Liver (tissue), 3 donors: ENCODE measurements at regions not wholly inside any gene's neighbourhood (a gene's known extent, or its start where the extent isn't known, plus 50 kb on each side); places are given as distances from the start of the nearest gene placed in this dataset.

Source experiments
- FOXA1 ChIP-seq: IDR thresholded peaks from 2 replicates; pipeline ENCODE4 v1.6.1; 2016; ENCODE audit warnings: antibody characterized with exemption
- GABPA ChIP-seq, 2 donors: IDR thresholded peaks in 1 of 2; conservative IDR thresholded peaks in 1 of 2; 2 replicates each; pipeline ENCODE4 v1.6.1; 2016; ENCODE audit warnings: antibody characterized with exemption in 2 of 2, mild to moderate bottlenecking in 1 of 2, moderate library complexity in 1 of 2
- TF ChIP-seq, protein P1 (sequence below): IDR thresholded peaks from 2 replicates; pipeline ENCODE4 v1.6.1; 2016; ENCODE audit warnings: antibody characterized with exemption, mild to moderate bottlenecking
- TF ChIP-seq, protein P2 (sequence below): fragments of 150-350 bp; IDR thresholded peaks from 2 replicates; pipeline ENCODE4 v1.5.1; 2017; ENCODE audit warnings: improper control_type of control experiment, low read depth, low read length; ENCODE audit not compliant: missing input control
- TF ChIP-seq, protein P3 (sequence below): IDR thresholded peaks from 2 replicates; pipeline ENCODE4 v1.6.1; 2016; ENCODE audit warnings: antibody characterized with exemption
- TF ChIP-seq, protein P4 (sequence below): IDR thresholded peaks from 2 replicates; pipeline ENCODE4 v1.6.1; 2016; ENCODE audit warnings: antibody characterized with exemption
- donor health status: healthy.
- donor health status: healthy.

DNA sequence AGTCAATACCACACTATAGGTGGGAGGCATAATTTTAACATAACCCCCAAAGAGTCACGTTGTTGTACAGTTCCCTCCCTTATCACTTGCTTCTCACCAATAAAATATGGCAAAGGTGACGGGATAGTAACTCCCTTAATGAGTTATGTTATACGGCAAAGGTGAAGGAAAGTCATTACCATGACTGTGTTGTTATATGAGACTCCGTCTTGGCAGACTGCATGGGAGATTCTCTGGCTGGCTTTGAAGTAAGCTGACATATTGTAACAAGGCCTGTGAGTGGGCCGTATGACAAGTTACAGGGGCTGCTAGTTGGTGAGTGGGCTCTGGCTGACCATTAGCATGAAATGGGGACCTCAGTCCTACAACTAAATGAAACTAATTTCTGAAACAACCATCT, 366.4 kb upstream of the FTMT start:
- TF ChIP-seq, protein P1, sequence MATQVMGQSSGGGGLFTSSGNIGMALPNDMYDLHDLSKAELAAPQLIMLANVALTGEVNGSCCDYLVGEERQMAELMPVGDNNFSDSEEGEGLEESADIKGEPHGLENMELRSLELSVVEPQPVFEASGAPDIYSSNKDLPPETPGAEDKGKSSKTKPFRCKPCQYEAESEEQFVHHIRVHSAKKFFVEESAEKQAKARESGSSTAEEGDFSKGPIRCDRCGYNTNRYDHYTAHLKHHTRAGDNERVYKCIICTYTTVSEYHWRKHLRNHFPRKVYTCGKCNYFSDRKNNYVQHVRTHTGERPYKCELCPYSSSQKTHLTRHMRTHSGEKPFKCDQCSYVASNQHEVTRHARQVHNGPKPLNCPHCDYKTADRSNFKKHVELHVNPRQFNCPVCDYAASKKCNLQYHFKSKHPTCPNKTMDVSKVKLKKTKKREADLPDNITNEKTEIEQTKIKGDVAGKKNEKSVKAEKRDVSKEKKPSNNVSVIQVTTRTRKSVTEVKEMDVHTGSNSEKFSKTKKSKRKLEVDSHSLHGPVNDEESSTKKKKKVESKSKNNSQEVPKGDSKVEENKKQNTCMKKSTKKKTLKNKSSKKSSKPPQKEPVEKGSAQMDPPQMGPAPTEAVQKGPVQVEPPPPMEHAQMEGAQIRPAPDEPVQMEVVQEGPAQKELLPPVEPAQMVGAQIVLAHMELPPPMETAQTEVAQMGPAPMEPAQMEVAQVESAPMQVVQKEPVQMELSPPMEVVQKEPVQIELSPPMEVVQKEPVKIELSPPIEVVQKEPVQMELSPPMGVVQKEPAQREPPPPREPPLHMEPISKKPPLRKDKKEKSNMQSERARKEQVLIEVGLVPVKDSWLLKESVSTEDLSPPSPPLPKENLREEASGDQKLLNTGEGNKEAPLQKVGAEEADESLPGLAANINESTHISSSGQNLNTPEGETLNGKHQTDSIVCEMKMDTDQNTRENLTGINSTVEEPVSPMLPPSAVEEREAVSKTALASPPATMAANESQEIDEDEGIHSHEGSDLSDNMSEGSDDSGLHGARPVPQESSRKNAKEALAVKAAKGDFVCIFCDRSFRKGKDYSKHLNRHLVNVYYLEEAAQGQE, result no peak
- TF ChIP-seq, protein P2, sequence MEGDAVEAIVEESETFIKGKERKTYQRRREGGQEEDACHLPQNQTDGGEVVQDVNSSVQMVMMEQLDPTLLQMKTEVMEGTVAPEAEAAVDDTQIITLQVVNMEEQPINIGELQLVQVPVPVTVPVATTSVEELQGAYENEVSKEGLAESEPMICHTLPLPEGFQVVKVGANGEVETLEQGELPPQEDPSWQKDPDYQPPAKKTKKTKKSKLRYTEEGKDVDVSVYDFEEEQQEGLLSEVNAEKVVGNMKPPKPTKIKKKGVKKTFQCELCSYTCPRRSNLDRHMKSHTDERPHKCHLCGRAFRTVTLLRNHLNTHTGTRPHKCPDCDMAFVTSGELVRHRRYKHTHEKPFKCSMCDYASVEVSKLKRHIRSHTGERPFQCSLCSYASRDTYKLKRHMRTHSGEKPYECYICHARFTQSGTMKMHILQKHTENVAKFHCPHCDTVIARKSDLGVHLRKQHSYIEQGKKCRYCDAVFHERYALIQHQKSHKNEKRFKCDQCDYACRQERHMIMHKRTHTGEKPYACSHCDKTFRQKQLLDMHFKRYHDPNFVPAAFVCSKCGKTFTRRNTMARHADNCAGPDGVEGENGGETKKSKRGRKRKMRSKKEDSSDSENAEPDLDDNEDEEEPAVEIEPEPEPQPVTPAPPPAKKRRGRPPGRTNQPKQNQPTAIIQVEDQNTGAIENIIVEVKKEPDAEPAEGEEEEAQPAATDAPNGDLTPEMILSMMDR, result no peak
- TF ChIP-seq, protein P3, sequence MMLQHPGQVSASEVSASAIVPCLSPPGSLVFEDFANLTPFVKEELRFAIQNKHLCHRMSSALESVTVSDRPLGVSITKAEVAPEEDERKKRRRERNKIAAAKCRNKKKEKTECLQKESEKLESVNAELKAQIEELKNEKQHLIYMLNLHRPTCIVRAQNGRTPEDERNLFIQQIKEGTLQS, result no peak
- TF ChIP-seq, protein P4, sequence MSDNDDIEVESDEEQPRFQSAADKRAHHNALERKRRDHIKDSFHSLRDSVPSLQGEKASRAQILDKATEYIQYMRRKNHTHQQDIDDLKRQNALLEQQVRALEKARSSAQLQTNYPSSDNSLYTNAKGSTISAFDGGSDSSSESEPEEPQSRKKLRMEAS, result no peak
- TF ChIP-seq FOXA1 (no peak), GABPA (IDR thresholded peaks at IDR 0.05 in 1 of 2, conservative IDR thresholded peaks at IDR 0.05 in 1 of 2) (no peak)
